MCF 10A (cell line): ENCODE measurements at regions not wholly inside any gene's neighbourhood (a gene's known extent, or its start where the extent isn't known, plus 50 kb on each side); places are given as distances from the start of the nearest gene placed in this dataset.

ENCODE experiments used
- BruUV-seq: library from RNA; stranded (reverse); fragments of 400-500 nt; replicated peaks from 2 replicates; lab custom pipeline; 2021; lab: Mats Ljungman, UMichigan
- CTCF ChIA-PET: fragments of 300-600 bp; sonication (Branson Sonifier 250); formaldehyde crosslinking; extraction: SDS; loops from one replicate; lab custom pipeline; 2021; ENCODE audit warnings: antibody characterized with exemption, inconsistent platforms; lab: Yijun Ruan, JAX
- POLR2A ChIA-PET: fragments of 300-600, 350-650 bp; sonication (Branson Sonifier 250); formaldehyde crosslinking; extraction: SDS; loops from one replicate; lab custom pipeline; 2020; ENCODE audit warnings: antibody characterized with exemption, inconsistent platforms; lab: Yijun Ruan, JAX
- DNase-seq: peaks from one replicate; pipeline ENCODE4 v3.0.0-alpha.2; 2018; ENCODE audit not compliant: unreplicated experiment
- H3K27ac Mint-ChIP-seq: one replicate; pipeline ENCODE4 v1.8.0; 2022; ENCODE audit warnings: mild to moderate bottlenecking, low read depth, mixed read lengths; ENCODE audit not compliant: unreplicated experiment
- H3K27me3 Mint-ChIP-seq: one replicate; pipeline ENCODE4 v1.8.0; 2022; ENCODE audit warnings: mixed read lengths; ENCODE audit not compliant: insufficient read depth, unreplicated experiment
- H3K36me3 Mint-ChIP-seq: one replicate; pipeline ENCODE4 v1.8.0; 2022; ENCODE audit warnings: mild to moderate bottlenecking, moderate library complexity, mixed read lengths; ENCODE audit not compliant: insufficient read depth, unreplicated experiment
- H3K4me1 Mint-ChIP-seq: one replicate; pipeline ENCODE4 v1.8.0; 2022; ENCODE audit warnings: mixed read lengths; ENCODE audit not compliant: insufficient read depth, unreplicated experiment
- H3K4me3 Mint-ChIP-seq: one replicate; pipeline ENCODE4 v1.8.0; 2022; ENCODE audit warnings: mild to moderate bottlenecking, moderate library complexity, mixed read lengths; ENCODE audit not compliant: unreplicated experiment
- H3K9me3 Mint-ChIP-seq: one replicate; pipeline ENCODE4 v1.8.0; 2022; ENCODE audit warnings: mixed read lengths; ENCODE audit not compliant: unreplicated experiment
- intact Hi-C: fragments of 100-400 bp; cut with micrococcal nuclease; formaldehyde crosslinking; loops from 2 replicates; pipeline ENCODE4 v1.14.1; 2022
- TF ChIP-seq, protein P1 (sequence below): fragments of 200-600 bp; IDR thresholded peaks from one replicate; pipeline ENCODE4 v1.8.0; 2022; ENCODE audit warnings: antibody characterized with exemption, mild to moderate bottlenecking; ENCODE audit not compliant: unreplicated experiment

- intact Hi-C loops = no loop called here
- H3K4me1 Mint-ChIP-seq = no peaks in the 10 kb centered on the region
- no peaks in the 10 kb centered on the region for H3K36me3 Mint-ChIP-seq
- CTCF ChIA-PET = no interaction called here
- POLR2A ChIA-PET = no interaction called here
- no peaks in the 10 kb centered on the region for H3K9me3 Mint-ChIP-seq
- no TSS peak for BruUV-seq
- no peaks in the 10 kb centered on the region for H3K27me3 Mint-ChIP-seq
- DNase-seq = no peak
- no peak overlapping the region for H3K4me3 Mint-ChIP-seq
- H3K27ac Mint-ChIP-seq = no peak overlapping the region
- TF ChIP-seq, protein P1, sequence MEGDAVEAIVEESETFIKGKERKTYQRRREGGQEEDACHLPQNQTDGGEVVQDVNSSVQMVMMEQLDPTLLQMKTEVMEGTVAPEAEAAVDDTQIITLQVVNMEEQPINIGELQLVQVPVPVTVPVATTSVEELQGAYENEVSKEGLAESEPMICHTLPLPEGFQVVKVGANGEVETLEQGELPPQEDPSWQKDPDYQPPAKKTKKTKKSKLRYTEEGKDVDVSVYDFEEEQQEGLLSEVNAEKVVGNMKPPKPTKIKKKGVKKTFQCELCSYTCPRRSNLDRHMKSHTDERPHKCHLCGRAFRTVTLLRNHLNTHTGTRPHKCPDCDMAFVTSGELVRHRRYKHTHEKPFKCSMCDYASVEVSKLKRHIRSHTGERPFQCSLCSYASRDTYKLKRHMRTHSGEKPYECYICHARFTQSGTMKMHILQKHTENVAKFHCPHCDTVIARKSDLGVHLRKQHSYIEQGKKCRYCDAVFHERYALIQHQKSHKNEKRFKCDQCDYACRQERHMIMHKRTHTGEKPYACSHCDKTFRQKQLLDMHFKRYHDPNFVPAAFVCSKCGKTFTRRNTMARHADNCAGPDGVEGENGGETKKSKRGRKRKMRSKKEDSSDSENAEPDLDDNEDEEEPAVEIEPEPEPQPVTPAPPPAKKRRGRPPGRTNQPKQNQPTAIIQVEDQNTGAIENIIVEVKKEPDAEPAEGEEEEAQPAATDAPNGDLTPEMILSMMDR = no peak
These were observed 492.0 kb upstream of the SOX5 start for GRCh38 chr12:24441458-24441857.

DNA sequence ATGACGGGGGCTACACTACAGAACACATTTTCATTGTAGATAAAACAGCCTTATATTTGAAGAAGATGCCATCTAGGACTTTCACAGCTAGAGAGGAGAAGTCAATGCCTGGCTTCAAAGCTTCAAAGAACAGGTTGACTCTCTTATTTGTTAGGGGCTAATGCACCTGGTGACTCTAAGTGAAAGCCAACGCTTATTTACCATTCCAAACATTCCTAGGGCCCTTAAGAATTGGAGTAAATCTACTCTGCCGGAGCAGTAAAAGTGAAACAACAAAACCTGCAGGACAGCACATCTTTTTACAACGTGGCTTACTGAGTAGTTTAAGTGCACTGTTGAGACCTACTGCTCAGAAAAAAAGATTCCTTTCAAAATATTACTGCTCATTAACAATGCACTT is 487.2 kb upstream of the SOX5 start:
- TF ChIP-seq, protein P1 = no peak
- Mint-ChIP-seq H3K4me3 (no peak overlapping the region), H3K4me1 (no peaks in the 10 kb centered on the region), H3K27ac (no peak overlapping the region), H3K9me3 (no peaks in the 10 kb centered on the region), H3K27me3 (no peaks in the 10 kb centered on the region), H3K36me3 (no peaks in the 10 kb centered on the region)
- intact Hi-C loops = no loop called here
- no TSS peak for BruUV-seq
- POLR2A ChIA-PET = no interaction called here
- DNase-seq = no peak
- CTCF ChIA-PET = no interaction called here

GRCh38 chr12:24431872-24432271 is 482.4 kb upstream of the SOX5 start:
- intact Hi-C loops = no loop called here
- Mint-ChIP-seq H3K4me3 (no peak overlapping the region), H3K36me3 (no peaks in the 10 kb centered on the region), H3K9me3 (no peaks in the 10 kb centered on the region), H3K4me1 (no peaks in the 10 kb centered on the region), H3K27me3 (no peaks in the 10 kb centered on the region), H3K27ac (no peak overlapping the region)
- ChIA-PET POLR2A (no interaction called here), CTCF (interaction anchor here (0.5 to 0.6 kb wide), 2 partner anchors 99 to 845 kb away, joined by 3 read pairs; no protein-coding TSS in a partner anchor)
- BruUV-seq = no TSS peak
- TF ChIP-seq, protein P1 = no peak
- DNase-seq = no peak

GRCh38 chr12:24427776-24428175 is 478.3 kb upstream of the SOX5 start:
- no peak for DNase-seq
- CTCF ChIA-PET = interaction anchor here (0.5 to 0.9 kb wide), 2 partner anchors 17 to 18 kb away, joined by 3 read pairs; no protein-coding TSS in a partner anchor
- TF ChIP-seq, protein P1 = no peak
- H3K4me1 Mint-ChIP-seq = no peaks in the 10 kb centered on the region
- H3K9me3 Mint-ChIP-seq = no peaks in the 10 kb centered on the region
- POLR2A ChIA-PET = no interaction called here
- no TSS peak for BruUV-seq
- intact Hi-C loops = no loop called here
- no peaks in the 10 kb centered on the region for H3K36me3 Mint-ChIP-seq
- no peaks in the 10 kb centered on the region for H3K27me3 Mint-ChIP-seq
- no peak overlapping the region for H3K4me3 Mint-ChIP-seq
- H3K27ac Mint-ChIP-seq = no peak overlapping the region
